ENCODE measurements at regions not wholly inside any gene's neighbourhood (a gene's known extent, or its start where the extent isn't known, plus 50 kb on each side); places are given as distances from the start of the nearest gene placed in this dataset.

DNA sequence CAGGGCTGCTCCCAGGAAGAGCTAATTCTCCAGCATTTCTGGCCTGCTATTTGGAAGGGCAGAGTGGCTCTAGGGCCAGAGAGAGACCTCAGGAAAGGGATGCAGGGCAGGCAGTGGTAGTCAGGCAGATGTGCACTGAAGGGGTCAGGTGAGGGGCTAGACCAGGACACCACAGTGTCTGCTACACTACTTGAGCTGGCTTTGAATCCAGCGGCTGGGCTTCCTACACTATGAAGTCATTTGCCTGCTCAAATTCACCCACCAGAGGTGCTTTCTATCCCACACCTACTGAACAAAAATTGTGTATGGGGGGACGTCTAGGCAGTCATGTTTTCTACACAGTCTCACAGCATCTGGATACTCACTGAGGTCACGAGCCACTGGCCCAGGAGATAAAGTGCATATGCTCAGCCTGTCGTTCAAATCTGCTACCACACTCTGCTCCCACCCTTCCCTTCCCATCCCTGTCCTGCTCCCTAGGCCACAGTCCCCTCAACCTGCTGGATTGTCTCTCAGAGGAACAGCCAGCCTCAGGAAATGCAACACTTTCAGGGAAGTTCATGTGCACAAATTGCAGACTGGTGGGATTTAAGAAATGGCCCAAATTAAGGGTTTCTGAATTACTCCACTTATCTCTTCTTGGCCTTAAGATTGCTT, 49.9 kb upstream of the SLC6A11 start:
- no TSS peak for BruUV-seq (replicated peaks)
- no peak overlapping the region for H3K27ac ChIP-seq (ENCODE audit: low read depth, low read length, poor library complexity, severe bottlenecking)
- H3K27me3 ChIP-seq (replicated peaks; ENCODE audit: insufficient read depth, low read depth, low read length, poor library complexity): no peaks in the 10 kb centered on the region
- no peaks in the 10 kb centered on the region for H3K36me3 ChIP-seq (ENCODE audit: insufficient read depth, low read length, poor library complexity, severe bottlenecking)
- TF ChIP-seq, protein P1, sequence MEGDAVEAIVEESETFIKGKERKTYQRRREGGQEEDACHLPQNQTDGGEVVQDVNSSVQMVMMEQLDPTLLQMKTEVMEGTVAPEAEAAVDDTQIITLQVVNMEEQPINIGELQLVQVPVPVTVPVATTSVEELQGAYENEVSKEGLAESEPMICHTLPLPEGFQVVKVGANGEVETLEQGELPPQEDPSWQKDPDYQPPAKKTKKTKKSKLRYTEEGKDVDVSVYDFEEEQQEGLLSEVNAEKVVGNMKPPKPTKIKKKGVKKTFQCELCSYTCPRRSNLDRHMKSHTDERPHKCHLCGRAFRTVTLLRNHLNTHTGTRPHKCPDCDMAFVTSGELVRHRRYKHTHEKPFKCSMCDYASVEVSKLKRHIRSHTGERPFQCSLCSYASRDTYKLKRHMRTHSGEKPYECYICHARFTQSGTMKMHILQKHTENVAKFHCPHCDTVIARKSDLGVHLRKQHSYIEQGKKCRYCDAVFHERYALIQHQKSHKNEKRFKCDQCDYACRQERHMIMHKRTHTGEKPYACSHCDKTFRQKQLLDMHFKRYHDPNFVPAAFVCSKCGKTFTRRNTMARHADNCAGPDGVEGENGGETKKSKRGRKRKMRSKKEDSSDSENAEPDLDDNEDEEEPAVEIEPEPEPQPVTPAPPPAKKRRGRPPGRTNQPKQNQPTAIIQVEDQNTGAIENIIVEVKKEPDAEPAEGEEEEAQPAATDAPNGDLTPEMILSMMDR (conservative IDR thresholded peaks at IDR 0.05; ENCODE audit: low read depth, low read length): no peak
- no peak for TF ChIP-seq EZH2 (IDR thresholded peaks at IDR 0.05; ENCODE audit: borderline replicate concordance, low read depth, low read length, poor library complexity, severe bottlenecking)
- no peaks in the 10 kb centered on the region for H3K4me1 ChIP-seq (ENCODE audit: insufficient read depth, low read length, poor library complexity, severe bottlenecking)
- ChIA-PET POLR2A (ENCODE audit: low non-redundant PET) (no interaction called here), CTCF (interaction anchor here (0.5 kb wide), 1 partner anchor 196 kb away, joined by 4 read pairs; no protein-coding TSS in a partner anchor)
- no peak overlapping the region for H3K4me3 ChIP-seq (ENCODE audit: low read depth, low read length, poor library complexity, severe bottlenecking)
- intact Hi-C loops (cut with micrococcal nuclease; ENCODE audit: unreplicated experiment): no loop called here
- no peaks in the 10 kb centered on the region for H3K9me3 ChIP-seq (ENCODE audit: low read depth, low read length, poor library complexity, severe bottlenecking)
- no peak for DNase-seq (ENCODE audit: low spot score)

Data from A673 (cell line).